Epidermal melanocyte (primary cell): ENCODE measurements at regions not wholly inside any gene's neighbourhood (a gene's known extent, or its start where the extent isn't known, plus 50 kb on each side); places are given as distances from the start of the nearest gene placed in this dataset.
A peak's percentile ranks its signal among the peaks of the same experiment; 100 is the strongest.
"Not testable (repeated sequence)": the region's sequence is repeated elsewhere in the genome, so short reads cannot be mapped to it uniquely, and the experiment has no call there.

ENCODE experiments used
- DNase-seq: peaks from one replicate; pipeline ENCODE4 v3.0.0; 2011; ENCODE audit warnings: low spot score; ENCODE audit not compliant: insufficient read length

DNA sequence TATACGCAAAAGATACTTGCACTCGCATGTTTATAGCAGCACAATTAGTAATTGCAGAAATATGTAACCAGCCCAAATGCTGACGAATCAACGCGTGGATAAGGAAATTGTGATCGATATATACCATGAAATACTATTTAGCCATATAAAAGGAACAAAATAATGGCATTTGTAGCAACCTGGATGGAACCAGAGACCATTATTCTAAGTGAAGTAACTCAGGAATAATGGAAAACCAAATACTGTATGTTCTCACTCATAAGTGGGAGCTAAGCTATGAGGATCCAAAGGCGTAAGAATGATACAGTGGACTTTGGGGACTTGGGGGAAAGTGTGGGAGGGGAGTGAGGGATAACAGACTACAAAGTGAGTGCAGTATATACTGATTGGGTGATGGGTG is 1008.0 kb upstream of the CRIM1 start:
- no peak for DNase-seq

GRCh38 chr2:35343135-35343534 is 1012.4 kb upstream of the CRIM1 start:
- no peak for DNase-seq

DNA sequence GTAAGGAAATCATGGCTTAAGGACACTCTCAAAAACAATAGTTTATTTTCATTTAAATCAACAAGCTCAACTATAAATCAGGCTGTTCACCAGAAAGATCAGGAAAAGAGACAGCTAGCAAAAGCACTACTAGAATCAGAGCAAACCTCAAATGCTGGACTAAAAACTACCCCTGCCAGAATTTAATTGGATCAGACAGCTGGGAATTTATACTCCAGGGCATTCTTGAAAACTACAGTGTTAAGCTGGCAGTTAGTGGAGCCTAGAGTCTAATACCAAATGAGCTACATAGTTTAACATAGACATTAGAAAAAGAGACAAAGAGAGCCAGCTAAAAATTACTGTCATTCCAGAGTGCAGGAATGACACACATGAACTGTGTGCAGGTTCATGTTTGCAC is 1016.4 kb upstream of the CRIM1 start:
- DNase-seq, result no peak

GRCh38 chr2:35337922-35338321 is 1017.7 kb upstream of the CRIM1 start:
- DNase-seq, result no peak

DNA sequence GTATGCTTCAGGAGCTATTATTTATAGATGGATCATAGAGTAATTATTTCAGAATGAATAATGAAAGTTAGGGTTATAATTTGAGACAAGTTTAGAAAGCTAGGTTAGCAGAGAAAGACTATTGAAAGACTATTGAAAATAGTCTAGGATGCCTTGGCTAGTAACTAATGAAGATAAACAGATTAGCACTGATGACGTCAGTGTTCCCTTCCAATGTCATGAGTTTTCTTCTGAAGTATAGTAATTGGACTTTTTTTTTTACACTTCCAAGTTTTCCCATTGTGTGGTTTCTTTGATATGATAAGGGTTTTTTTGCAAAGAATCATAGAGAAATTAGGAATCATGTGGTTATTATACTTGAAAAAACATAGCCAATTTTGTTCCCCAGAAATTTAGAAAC is 1041.5 kb upstream of the CRIM1 start:
- DNase-seq, result no peak

GRCh38 chr2:35301369-35301768 is 1054.2 kb upstream of the CRIM1 start:
- no peak for DNase-seq

DNA sequence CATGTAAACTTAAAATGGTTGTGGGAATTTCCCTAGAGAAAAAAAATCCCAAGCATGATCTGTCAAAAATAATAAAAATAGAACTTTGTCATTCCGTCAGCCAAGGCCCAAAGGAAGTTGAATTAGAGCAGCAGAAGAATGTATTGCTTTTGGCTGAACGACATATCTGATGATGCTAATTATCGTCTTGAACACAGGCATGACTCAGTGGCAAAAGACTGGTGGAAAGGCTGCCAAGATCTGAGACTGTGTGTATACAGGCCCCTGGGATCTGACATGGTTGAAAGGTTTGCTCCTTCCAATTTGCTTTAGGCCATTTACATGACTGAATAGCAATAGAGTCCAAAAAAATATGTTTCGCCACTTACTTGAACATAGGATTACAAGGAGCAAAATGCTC is 1057.1 kb upstream of the CRIM1 start:
- DNase-seq, result peak; percentile 17

DNA sequence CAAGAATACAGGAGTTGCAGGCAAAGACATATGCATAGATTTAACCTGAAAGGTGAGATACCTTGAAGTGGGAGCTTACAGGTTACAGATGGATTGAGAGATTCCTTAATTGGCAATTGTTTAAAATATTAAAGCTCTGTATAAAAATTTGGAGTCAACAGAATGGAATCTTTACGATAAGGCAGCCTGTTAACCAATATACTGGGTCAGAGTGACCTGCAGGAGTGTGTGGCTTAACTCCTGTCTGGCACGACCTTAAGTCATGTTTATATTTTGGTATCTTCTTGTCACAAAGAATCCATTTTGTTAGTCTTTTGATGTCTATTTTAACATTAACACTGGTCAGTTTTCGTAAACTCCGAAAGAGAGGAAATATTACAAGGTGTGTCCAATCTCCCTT is 1058.2 kb upstream of the CRIM1 start:
- DNase-seq, result no peak

- DNase-seq, result no peak
Observed at GRCh38 chr2:35294636-35295263, 1060.8 kb upstream of the CRIM1 start.

GRCh38 chr2:35293261-35293660 is 1062.3 kb upstream of the CRIM1 start:
- DNase-seq, result no peak

DNA sequence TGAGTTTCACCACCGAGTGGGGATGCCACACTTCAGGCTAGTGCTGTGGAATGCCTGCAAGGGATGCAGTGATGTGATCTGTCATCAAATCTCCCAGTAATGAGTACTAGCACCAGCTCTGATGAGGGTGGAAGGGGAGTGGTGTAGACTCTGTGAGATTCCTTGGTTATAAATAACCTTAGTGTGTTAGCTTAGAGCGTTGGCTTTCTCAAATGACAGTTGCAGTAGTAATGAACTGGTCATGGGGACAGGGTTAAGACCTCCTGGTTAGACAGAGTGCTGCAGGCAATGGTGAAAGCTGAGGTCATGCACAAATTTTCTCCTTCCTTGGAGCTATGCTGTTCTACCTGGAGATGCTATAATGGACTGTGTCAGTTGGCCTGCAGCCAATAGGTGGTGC is 1063.4 kb upstream of the CRIM1 start:
- DNase-seq, result no peak

GRCh38 chr2:35281702-35282101 is 1073.9 kb upstream of the CRIM1 start:
- no peak for DNase-seq

DNA sequence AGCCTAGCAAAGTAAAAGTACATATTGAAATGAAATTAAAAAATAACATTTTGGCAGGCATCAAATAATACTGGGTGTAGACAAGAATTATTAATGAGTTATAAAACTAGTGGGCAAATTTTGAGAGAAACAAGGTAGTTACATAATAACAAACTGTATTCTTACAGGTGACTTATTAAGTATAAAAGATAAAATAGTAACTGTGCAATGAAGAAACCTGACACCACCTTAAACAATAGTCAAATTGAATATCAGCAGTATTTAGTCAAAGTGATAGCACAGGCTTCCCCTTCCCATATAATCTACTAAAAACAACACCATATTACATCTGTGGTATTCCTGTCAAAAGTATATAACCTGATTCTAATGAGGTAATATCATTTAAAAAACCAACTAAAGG is 1099.8 kb upstream of the CRIM1 start:
- no peak for DNase-seq

DNA sequence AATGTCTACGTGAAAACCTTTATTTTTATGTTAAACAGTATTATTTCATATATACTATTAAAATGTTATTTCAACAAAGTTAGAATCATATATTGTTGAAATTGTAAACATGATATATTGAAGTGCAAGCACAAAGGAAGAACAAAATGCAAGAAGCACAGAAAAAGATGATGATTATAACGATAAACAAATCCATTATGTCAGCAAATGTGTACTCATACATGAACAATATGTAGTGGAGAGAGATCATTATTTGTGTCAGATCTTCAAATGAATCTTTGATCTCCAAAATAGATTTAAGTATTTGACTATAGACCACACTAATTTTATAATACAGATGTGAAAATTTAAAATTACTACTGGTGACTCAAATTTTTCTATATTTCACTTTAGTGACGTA is 1104.4 kb upstream of the CRIM1 start:
- DNase-seq, result no peak

DNA sequence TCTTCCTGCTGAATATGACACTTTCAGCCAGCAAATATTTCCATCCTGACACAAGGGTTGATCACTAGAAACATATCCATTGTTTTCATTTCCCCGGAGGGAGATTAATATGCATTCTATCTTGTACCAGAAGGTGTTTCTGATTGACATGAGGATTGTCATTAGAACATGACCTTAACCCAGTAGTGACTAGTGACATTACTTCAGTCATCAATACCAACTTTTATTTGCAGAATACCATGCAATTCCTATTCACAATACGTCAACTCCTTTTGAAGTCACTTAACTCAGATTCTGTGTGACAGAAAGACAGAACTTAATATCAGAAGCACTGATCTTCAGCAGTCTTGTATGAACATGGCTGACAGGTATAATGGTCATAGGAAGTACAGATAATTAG is 1108.9 kb upstream of the CRIM1 start:
- DNase-seq, result no peak

DNA sequence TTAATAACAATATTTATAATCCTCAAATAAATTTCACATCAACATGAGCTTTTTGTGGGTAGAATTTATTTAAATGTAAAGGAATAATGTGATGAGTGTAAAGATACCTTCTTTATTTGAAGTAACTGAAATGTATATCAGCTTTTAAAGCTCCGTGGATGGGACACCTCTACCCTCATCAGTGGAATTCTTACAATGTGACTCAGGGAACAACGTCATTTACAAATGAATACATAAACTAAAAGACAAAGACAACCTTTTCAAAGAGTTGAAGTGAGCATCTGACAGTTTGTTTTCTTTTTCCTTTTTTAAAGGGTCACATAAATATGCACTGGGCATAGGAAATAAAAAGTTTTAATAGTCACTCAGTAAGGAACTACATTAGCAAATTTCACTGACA is 1127.0 kb upstream of the CRIM1 start:
- DNase-seq, result no peak

DNA sequence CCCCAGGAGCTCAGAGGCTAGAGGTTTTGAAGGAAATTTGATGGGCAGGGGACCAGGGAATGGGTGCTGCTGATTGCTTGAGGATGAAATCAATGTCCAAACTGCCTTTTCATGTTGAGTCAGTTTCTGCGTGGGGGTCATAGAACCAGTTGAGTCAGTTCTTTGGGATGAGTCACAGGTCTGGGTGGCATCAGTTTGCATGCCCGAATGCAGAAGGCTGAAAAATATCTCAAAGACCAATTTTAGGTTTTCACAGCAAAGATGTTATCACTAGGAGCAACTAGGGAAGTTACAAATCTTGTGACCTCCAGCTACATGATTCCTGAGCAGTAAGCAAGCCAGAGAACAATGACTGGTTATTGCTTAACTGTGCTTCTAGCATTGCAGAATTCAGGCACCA is 1135.1 kb upstream of the CRIM1 start:
- no peak for DNase-seq

- no peak for DNase-seq
Observed at GRCh38 chr2:35204881-35205280, 1150.7 kb upstream of the CRIM1 start.

DNA sequence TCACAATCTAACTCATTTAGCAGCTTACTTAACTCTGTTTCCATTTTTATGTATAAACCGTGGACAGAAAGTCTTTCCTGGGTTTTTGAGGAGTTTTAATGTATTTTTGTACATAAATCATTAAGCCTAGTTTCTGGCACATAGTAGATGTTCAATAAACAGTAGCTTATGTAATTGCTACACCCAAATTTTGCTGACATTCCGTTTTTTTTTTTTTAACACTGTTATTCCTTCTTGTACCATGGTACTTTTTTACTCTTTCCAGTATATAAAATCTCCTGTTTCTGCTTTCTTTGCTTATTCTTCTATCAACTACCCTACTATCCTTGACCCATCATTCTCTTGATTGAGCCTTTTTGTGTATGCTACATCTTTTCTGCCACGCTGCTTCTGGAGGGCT is 1151.3 kb upstream of the CRIM1 start:
- no peak for DNase-seq

GRCh38 chr2:35199298-35199697 is 1156.3 kb upstream of the CRIM1 start:
- no peak for DNase-seq

GRCh38 chr2:35185861-35186412 is 1169.6 kb upstream of the CRIM1 start:
- DNase-seq, result no peak

- DNase-seq, result peak; percentile 22
Observed at GRCh38 chr2:35184471-35184870, 1171.1 kb upstream of the CRIM1 start.

- DNase-seq, result not testable (repeated sequence)
Observed at GRCh38 chr2:35176726-35177125, 1178.9 kb upstream of the CRIM1 start.

DNA sequence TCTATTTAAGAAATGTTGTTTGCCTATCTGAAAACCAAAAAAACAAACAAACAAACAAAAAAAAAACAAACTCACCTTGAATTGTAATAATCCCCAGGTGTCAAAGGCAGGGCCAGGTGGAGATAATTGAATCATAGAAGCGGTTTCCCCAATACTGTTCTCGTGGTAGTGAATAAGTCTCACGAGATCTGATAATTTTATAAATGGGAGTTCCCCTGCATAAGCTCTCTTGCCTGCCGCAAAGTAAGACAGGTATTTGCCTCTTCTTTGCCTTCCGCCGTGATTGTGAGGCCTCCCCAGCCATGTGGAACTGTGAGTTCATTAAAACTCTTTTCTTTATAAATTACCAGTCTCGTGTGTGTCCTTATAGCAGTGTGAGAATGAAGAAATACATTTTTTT is 1180.7 kb upstream of the CRIM1 start:
- DNase-seq, result no peak
